ENCODE measurements at regions not wholly inside any gene's neighbourhood (a gene's known extent, or its start where the extent isn't known, plus 50 kb on each side); places are given as distances from the start of the nearest gene placed in this dataset.

GRCh38 chr13:72368031-72368430 lies 359.4 kb downstream of the MZT1 start:
- intact Hi-C loops (cut with micrococcal nuclease), result no loop called here
- H3K27ac Mint-ChIP-seq, result no peak overlapping the region
- H3K27me3 ChIP-seq (ENCODE audit: insufficient read depth, low read length), result no peaks in the 10 kb centered on the region
- no peaks in the 10 kb centered on the region for H3K4me1 ChIP-seq (ENCODE audit: insufficient read depth, low read length)
- H3K9me3 ChIP-seq (ENCODE audit: control insufficient read depth in 1 of 2, low read length in 2 of 2), result no peaks in the 10 kb centered on the region
- H3K36me3 Mint-ChIP-seq, result no peaks in the 10 kb centered on the region
- H3K36me3 ChIP-seq (ENCODE audit: insufficient read depth, low read length), result no peaks in the 10 kb centered on the region
- H3K4me3 ChIP-seq (ENCODE audit: low read length in 2 of 2), result no peak overlapping the region
- CTCF ChIA-PET (ENCODE audit: partially characterized antibody), result no interaction called here
- peaks cover 0 to 3% (median 0%) of the 10 kb centered on the region in 8 donors for H3K9me3 Mint-ChIP-seq
- POLR2A ChIA-PET (ENCODE audit: partially characterized antibody), result no interaction called here
- DNase-seq, result no peak
- no peak overlapping the region for H3K27ac ChIP-seq (ENCODE audit: low read depth, low read length)
- H3K4me1 Mint-ChIP-seq, result no peaks in the 10 kb centered on the region
- no peaks in the 10 kb centered on the region for H3K27me3 Mint-ChIP-seq
- no peak overlapping the region for H3K4me3 Mint-ChIP-seq

- H3K27me3 ChIP-seq (ENCODE audit: insufficient read depth, low read length), result no peaks in the 10 kb centered on the region
- no peak overlapping the region for H3K4me3 ChIP-seq (ENCODE audit: low read length in 2 of 2)
- H3K4me3 Mint-ChIP-seq, result no peak overlapping the region
- no peak for DNase-seq
- no peaks in the 10 kb centered on the region for H3K4me1 Mint-ChIP-seq
- no peaks in the 10 kb centered on the region for H3K27me3 Mint-ChIP-seq
- H3K36me3 ChIP-seq (ENCODE audit: insufficient read depth, low read length), result no peaks in the 10 kb centered on the region
- POLR2A ChIA-PET (ENCODE audit: partially characterized antibody), result no interaction called here
- H3K36me3 Mint-ChIP-seq, result no peaks in the 10 kb centered on the region
- peaks cover 0 to 10% (median 5%) of the 10 kb centered on the region in 8 donors for H3K9me3 Mint-ChIP-seq
- CTCF ChIA-PET (ENCODE audit: partially characterized antibody), result no interaction called here
- no peak overlapping the region for H3K27ac Mint-ChIP-seq
- no peak overlapping the region for H3K27ac ChIP-seq (ENCODE audit: low read depth, low read length)
- no peaks in the 10 kb centered on the region for H3K9me3 ChIP-seq (ENCODE audit: control insufficient read depth in 1 of 2, low read length in 2 of 2)
- intact Hi-C loops (cut with micrococcal nuclease), result no loop called here
- H3K4me1 ChIP-seq (ENCODE audit: insufficient read depth, low read length), result no peaks in the 10 kb centered on the region
Measured at GRCh38 chr13:72346716-72347115, 380.7 kb downstream of the MZT1 start.

- ChIA-PET CTCF (ENCODE audit: partially characterized antibody) (interaction anchor here (1.4 kb wide), 1 partner anchor 13 kb away, joined by 3 read pairs; no protein-coding TSS in a partner anchor), POLR2A (ENCODE audit: partially characterized antibody) (no interaction called here)
- Mint-ChIP-seq H3K27ac (no peak overlapping the region), H3K36me3 (no peaks in the 10 kb centered on the region), H3K9me3 (peaks cover 0 to 11% (median 3%) of the 10 kb centered on the region in 8 donors), H3K27me3 (no peaks in the 10 kb centered on the region), H3K4me3 (no peak overlapping the region), H3K4me1 (no peaks in the 10 kb centered on the region)
- Histone ChIP-seq H3K9me3 (ENCODE audit: control insufficient read depth in 1 of 2, low read length in 2 of 2) (no peaks in the 10 kb centered on the region), H3K36me3 (ENCODE audit: insufficient read depth, low read length) (no peaks in the 10 kb centered on the region), H3K27me3 (ENCODE audit: insufficient read depth, low read length) (no peaks in the 10 kb centered on the region), H3K27ac (ENCODE audit: low read depth, low read length) (no peak overlapping the region), H3K4me3 (ENCODE audit: low read length in 2 of 2) (no peak overlapping the region), H3K4me1 (ENCODE audit: insufficient read depth, low read length) (no peaks in the 10 kb centered on the region)
- no peak for DNase-seq
- intact Hi-C loops (cut with micrococcal nuclease), result no loop called here
Measured at GRCh38 chr13:72342364-72342763, 385.1 kb downstream of the MZT1 start.

DNA sequence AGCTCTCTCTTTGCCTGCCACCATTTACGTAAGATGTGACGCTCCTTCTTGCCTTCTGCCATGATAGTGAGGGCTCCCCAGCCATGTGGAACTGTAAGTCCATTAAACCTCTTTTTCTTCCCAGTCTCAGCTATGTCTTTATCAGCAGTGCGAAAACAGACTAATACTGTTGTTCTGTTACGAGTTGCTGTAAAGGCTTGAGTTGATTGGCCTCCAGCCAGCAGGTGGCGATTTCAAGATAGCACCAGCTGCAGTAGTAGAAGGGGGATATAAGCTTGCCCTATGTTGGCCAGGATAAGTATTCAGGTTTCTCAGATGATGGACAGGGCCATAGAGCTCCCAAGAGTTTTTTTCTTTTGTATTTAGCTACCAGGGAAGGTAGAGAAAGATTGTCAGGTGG lies 385.5 kb downstream of the MZT1 start:
- H3K36me3 Mint-ChIP-seq, result no peaks in the 10 kb centered on the region
- CTCF ChIA-PET (ENCODE audit: partially characterized antibody), result interaction anchor here (1.4 kb wide), 1 partner anchor 13 kb away, joined by 3 read pairs; no protein-coding TSS in a partner anchor
- Histone ChIP-seq H3K36me3 (ENCODE audit: insufficient read depth, low read length) (no peaks in the 10 kb centered on the region), H3K27me3 (ENCODE audit: insufficient read depth, low read length) (no peaks in the 10 kb centered on the region), H3K4me1 (ENCODE audit: insufficient read depth, low read length) (no peaks in the 10 kb centered on the region), H3K27ac (ENCODE audit: low read depth, low read length) (no peak overlapping the region), H3K4me3 (ENCODE audit: low read length in 2 of 2) (no peak overlapping the region), H3K9me3 (ENCODE audit: control insufficient read depth in 1 of 2, low read length in 2 of 2) (no peaks in the 10 kb centered on the region)
- POLR2A ChIA-PET (ENCODE audit: partially characterized antibody), result no interaction called here
- intact Hi-C loops (cut with micrococcal nuclease), result no loop called here
- H3K9me3 Mint-ChIP-seq, result peaks cover 0 to 11% (median 3%) of the 10 kb centered on the region in 8 donors
- no peak overlapping the region for H3K4me3 Mint-ChIP-seq
- H3K27me3 Mint-ChIP-seq, result no peaks in the 10 kb centered on the region
- H3K27ac Mint-ChIP-seq, result no peak overlapping the region
- H3K4me1 Mint-ChIP-seq, result no peaks in the 10 kb centered on the region
- DNase-seq, result no peak

DNA sequence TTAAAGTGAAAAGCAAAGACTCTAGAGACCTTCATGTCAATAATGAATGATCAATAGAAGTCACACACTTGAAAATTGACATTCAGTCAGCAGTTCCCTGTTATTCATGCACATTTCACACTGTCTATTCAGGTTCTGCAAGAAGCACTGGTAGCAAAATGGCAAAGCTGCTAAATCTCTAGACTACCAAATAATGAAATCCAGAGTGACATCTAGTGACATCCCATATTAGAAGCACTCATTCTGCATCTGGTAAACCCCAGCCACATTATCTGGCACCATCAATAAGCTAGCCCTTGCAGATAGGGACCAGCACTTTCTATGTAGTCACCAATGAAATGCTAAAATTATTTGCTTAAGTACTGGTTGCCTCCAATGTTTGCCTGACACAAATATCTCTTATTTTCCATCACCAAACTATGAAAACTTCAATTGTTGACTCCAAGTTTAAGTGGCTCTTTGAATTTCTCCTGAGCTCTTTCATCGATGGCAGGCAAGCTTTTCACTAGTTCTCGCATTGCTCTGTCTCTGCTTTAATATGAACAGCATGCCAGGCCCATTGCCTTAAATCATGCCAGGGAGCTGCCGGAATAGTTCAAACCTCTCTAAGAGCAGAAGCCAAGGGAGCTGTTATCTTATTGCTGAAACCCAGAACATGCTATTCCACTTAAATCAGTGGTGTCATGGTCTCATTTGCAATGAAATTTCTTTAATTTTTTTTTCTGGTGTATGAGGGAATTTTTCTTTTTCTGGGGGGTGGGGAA lies 409.9 kb downstream of the MZT1 start:
- intact Hi-C loops (cut with micrococcal nuclease), result no loop called here
- no peaks in the 10 kb centered on the region for H3K36me3 ChIP-seq (ENCODE audit: insufficient read depth, low read length)
- Mint-ChIP-seq H3K27ac (no peak overlapping the region), H3K27me3 (no peaks in the 10 kb centered on the region), H3K36me3 (no peaks in the 10 kb centered on the region), H3K9me3 (peaks cover 0 to 4% (median 0%) of the 10 kb centered on the region in 8 donors), H3K4me1 (no peaks in the 10 kb centered on the region), H3K4me3 (no peak overlapping the region)
- no peaks in the 10 kb centered on the region for H3K4me1 ChIP-seq (ENCODE audit: insufficient read depth, low read length)
- H3K27me3 ChIP-seq (ENCODE audit: insufficient read depth, low read length), result no peaks in the 10 kb centered on the region
- H3K27ac ChIP-seq (ENCODE audit: low read depth, low read length), result no peak overlapping the region
- CTCF ChIA-PET (ENCODE audit: partially characterized antibody), result no interaction called here
- H3K4me3 ChIP-seq (ENCODE audit: low read length in 2 of 2), result no peak overlapping the region
- H3K9me3 ChIP-seq (ENCODE audit: control insufficient read depth in 1 of 2, low read length in 2 of 2), result no peaks in the 10 kb centered on the region
- DNase-seq, result no peak
- POLR2A ChIA-PET (ENCODE audit: partially characterized antibody), result no interaction called here

DNA sequence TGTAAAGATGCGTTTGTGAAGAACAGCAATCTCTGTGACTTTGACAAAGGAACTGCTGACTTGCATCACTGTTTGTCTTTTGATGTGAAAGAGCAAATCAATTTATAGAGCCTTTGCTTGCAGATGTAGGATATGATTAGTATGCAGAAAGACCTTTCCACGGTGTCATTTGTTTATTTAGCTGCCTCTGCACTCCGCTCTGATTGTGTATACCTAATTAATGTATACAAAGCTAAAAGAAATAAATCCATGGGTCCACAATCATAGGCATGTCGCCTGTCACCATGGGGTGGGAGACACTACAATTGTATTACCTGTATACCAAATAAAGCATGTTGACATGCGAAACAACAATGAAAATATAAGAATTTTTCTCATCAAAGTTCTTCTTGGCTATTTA lies 410.7 kb downstream of the MZT1 start:
- no peaks in the 10 kb centered on the region for H3K27me3 Mint-ChIP-seq
- intact Hi-C loops (cut with micrococcal nuclease), result no loop called here

GRCh38 chr13:72315312-72315711 lies 412.1 kb downstream of the MZT1 start:
- intact Hi-C loops (cut with micrococcal nuclease), result no loop called here
- no peaks in the 10 kb centered on the region for H3K4me1 Mint-ChIP-seq
- H3K27me3 Mint-ChIP-seq, result no peaks in the 10 kb centered on the region
- peaks cover 0 to 6% (median 0%) of the 10 kb centered on the region in 8 donors for H3K9me3 Mint-ChIP-seq
- H3K27ac Mint-ChIP-seq, result no peak overlapping the region
- no peaks in the 10 kb centered on the region for H3K4me1 ChIP-seq (ENCODE audit: insufficient read depth, low read length)
- no peaks in the 10 kb centered on the region for H3K9me3 ChIP-seq (ENCODE audit: control insufficient read depth in 1 of 2, low read length in 2 of 2)
- ChIA-PET POLR2A (ENCODE audit: partially characterized antibody) (no interaction called here), CTCF (ENCODE audit: partially characterized antibody) (no interaction called here)
- no peaks in the 10 kb centered on the region for H3K27me3 ChIP-seq (ENCODE audit: insufficient read depth, low read length)
- no peak overlapping the region for H3K27ac ChIP-seq (ENCODE audit: low read depth, low read length)
- no peaks in the 10 kb centered on the region for H3K36me3 Mint-ChIP-seq
- DNase-seq, result no peak
- no peak overlapping the region for H3K4me3 ChIP-seq (ENCODE audit: low read length in 2 of 2)
- no peaks in the 10 kb centered on the region for H3K36me3 ChIP-seq (ENCODE audit: insufficient read depth, low read length)
- H3K4me3 Mint-ChIP-seq, result no peak overlapping the region

More for the DNA sequence above, 410.7 kb downstream of the MZT1 start:
- Histone ChIP-seq H3K9me3 (ENCODE audit: control insufficient read depth in 1 of 2, low read length in 2 of 2) (no peaks in the 10 kb centered on the region), H3K36me3 (ENCODE audit: insufficient read depth, low read length) (no peaks in the 10 kb centered on the region), H3K27ac (ENCODE audit: low read depth, low read length) (no peak overlapping the region), H3K4me3 (ENCODE audit: low read length in 2 of 2) (no peak overlapping the region), H3K4me1 (ENCODE audit: insufficient read depth, low read length) (no peaks in the 10 kb centered on the region), H3K27me3 (ENCODE audit: insufficient read depth, low read length) (no peaks in the 10 kb centered on the region)
- no peak overlapping the region for H3K4me3 Mint-ChIP-seq
- peaks cover 0 to 4% (median 0%) of the 10 kb centered on the region in 8 donors for H3K9me3 Mint-ChIP-seq
- H3K27ac Mint-ChIP-seq, result no peak overlapping the region
- no peak for DNase-seq
- ChIA-PET CTCF (ENCODE audit: partially characterized antibody) (no interaction called here), POLR2A (ENCODE audit: partially characterized antibody) (no interaction called here)
- no peaks in the 10 kb centered on the region for H3K4me1 Mint-ChIP-seq
- H3K36me3 Mint-ChIP-seq, result no peaks in the 10 kb centered on the region

Data from CD4-positive, alpha-beta memory T cell (primary cell).